ENCODE measurements at regions not wholly inside any gene's neighbourhood (a gene's known extent, or its start where the extent isn't known, plus 50 kb on each side); places are given as distances from the start of the nearest gene placed in this dataset.
"Not testable (repeated sequence)": the region's sequence is repeated elsewhere in the genome, so short reads cannot be mapped to it uniquely, and the experiment has no call there.

GRCh38 chr6:84581494-84582259 is 182.7 kb downstream of the TBX18 start:
- no peak for DNase-seq (ENCODE audit: low spot score)

DNA sequence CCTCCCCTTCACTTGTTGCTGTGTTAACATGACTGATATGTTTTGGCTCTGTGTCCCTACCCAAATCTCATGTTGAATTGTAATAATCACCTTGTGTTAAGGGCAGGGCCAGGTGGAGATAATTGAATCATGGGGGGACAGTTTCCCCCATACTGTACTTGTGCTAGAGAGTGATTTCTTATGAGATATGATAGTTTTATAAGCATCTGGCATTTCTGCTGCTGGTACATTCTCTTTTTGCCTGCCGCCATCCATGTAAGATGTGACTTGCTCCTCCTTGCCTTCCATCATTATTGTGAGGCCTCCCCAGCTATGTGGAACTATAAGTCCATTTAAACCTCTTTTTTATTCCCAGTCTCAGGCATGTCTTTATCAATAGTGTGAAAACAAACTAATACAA is 185.0 kb downstream of the TBX18 start:
- no peak for DNase-seq (ENCODE audit: low spot score)

- DNase-seq (ENCODE audit: low spot score): no peak
Measured at GRCh38 chr6:84576029-84576428, 188.4 kb downstream of the TBX18 start.

- DNase-seq (ENCODE audit: low spot score): no peak
Measured at GRCh38 chr6:84575264-84575663, 189.1 kb downstream of the TBX18 start.

DNA sequence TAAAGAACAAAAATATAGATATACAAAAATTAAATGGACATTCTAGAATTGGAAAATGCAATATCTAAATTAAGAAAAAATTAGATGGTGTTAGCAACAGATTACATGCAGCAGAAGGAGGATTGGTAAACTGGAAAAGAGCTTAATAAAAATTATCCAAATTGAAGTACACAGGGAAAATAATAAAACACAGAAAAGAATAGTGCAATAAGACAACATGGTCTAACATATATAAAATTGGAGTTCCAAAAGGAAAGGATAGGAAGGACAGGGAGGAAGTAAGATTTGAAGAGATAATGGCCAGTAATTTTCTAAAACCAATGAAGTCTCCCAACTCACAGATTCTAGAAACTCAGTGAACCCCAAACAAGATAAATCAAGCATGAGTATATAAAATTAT is 194.5 kb downstream of the TBX18 start:
- no peak for DNase-seq (ENCODE audit: low spot score)

DNA sequence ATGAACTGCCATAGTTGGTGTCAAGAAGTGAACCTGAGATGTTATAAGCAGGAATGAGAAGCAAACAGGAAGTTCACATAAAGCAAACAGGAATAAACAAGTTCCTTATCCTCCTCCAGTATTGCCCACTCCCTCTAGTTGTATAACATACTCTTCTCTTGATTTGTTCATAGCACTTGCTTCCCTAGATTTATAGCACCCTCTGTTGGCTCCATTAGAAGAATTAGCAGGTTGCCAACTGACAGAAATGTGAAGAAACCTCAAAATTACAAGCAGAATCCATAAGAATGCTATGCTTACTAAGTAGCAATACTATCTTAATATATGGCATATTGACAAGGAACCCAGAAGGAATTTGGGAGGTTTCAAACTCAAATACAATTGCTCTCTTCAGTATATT is 195.4 kb downstream of the TBX18 start:
- no peak for DNase-seq (ENCODE audit: low spot score)

DNA sequence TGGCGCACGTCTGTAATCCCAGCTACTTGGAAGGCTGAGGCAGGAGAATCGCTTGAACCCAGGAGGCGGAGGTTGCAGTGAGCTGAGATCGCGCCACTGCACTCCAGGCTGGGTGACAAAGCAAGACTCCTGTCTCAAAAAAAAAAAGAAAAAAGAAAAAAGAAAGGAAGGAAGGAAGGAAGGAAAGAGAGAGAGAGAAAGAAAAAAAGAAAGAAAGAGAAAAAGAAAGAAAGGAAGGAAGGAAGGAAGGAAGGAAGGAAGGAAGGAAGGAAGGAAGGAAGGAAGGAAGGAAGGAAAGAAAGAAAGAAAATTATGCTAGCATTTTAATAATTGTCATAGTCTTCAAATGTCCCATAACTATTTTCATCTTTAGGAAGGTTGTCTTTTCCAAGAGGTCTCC is 198.7 kb downstream of the TBX18 start:
- DNase-seq (ENCODE audit: low spot score): not testable (repeated sequence)

DNA sequence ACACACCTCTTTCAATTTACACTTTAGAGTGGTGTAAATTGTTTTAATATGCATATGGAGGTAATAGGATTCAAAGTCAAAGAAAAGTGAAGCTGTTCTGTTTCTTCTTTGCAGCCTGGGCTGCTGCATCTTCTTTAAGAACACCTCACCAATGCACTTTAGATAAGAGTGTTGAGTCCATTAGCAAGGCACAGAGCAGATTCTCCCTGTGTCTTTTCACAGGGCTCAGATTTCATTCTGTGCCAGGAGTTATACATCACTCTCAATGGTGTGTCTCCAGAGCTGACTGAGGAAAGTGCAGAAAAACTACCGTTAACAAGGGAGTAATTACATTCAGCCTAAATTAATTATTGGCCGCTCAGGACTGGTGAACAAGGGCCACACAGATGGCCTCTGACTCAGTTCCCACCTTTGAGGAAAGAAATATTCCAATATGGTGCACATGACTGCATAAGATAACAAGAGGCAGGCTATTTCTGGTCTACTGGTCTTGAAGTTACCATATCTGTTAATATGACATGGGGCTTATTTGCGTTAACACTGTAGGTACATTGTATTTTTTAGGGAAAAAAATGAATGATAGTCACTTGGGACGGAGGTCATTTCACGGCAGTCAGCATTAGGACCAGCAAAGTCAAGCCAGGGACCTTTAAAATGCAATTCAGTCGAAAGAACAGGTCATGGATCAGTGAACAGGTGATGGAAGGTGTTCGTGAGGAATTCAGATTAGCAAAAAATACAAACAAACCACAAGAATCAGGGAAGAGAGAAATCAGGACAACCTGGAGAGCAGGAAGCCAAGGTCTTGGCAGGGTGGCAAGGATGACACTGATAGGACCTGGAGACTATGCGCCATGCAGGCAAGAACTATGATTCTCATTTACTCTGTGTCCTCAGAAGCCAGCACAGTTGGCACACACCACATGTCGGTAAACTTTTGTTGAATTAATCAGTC is 203.7 kb downstream of the TBX18 start:
- DNase-seq (ENCODE audit: low spot score): no peak

GRCh38 chr6:84556541-84557335 is 207.7 kb downstream of the TBX18 start:
- DNase-seq (ENCODE audit: low spot score): no peak

DNA sequence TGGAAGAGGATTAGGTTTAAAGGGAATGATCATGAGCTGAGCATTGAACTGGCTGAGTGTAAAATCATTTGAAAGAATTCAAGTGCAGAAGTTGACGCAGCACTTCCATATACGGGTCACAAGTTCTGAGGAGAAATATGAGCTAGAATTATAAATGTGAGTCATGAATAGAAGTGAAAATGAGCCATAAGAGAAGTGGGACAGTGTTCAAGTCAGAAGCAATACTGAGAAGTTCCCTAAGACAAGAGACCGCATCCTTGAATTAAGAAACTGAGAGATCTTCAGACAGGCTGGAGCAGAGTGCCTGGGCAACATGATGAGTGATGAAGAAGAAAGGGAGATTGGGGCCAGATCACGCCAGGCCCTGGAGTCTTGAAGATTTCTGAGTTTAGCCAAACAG is 209.7 kb downstream of the TBX18 start:
- no peak for DNase-seq (ENCODE audit: low spot score)

DNA sequence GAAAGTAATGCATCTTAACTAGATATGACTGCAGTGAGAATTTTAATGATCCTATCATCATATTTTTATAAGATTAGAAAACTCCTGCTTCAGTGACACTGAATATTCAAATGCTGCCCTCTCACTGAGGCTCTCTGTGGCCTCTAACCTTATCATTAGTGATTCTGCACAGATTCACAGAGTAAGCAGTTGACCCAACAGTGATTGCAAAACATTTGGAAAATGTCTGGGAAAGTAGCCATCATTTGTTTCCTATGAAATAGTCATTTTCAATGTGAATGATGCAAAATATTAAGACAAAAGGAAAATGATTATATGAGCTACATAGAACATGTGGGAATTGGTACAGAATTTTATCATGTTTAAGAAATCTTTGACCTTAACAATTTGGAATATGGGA is 210.3 kb downstream of the TBX18 start:
- DNase-seq (ENCODE audit: low spot score): no peak

GRCh38 chr6:84553527-84553926 is 210.9 kb downstream of the TBX18 start:
- DNase-seq (ENCODE audit: low spot score): no peak

DNA sequence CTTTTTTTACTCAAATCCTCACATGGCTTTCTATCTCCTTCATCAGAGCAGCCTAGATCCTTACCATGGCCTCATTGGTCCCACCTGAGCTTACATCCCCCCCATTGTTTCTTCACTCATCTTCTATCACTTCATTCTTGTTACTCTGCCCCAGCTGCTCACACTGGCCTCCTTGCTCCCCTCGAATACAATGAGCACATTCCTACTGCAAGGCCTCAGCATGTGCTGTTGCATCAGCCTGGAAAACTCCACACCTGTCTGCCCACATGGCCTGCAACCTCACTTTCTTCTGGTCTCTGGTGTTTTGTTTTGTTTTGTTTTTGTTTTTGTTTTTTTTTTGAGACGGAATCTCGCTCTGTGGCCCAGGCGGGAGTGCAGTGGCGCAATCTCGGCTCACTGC is 212.6 kb downstream of the TBX18 start:
- DNase-seq (ENCODE audit: low spot score): no peak

DNA sequence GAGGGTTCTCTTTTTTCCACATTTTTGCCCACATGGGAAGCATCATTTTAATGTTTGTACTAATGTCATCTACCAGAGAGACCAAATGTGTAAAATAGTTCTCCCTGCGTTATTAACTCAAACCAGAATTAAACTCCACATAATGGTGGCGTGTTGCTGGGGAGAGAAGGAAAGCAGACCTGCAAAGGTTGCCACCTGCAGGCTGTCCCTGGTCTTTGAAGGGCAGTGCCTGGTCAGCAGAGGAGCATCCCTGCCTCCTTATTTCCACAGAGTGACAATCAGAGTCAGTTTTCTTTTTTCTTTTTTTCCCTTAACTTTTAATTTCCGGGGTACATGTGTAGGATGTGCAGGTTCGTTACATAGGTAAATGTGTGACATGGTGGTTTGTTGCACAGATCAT is 214.5 kb downstream of the TBX18 start:
- DNase-seq (ENCODE audit: low spot score): no peak

DNA sequence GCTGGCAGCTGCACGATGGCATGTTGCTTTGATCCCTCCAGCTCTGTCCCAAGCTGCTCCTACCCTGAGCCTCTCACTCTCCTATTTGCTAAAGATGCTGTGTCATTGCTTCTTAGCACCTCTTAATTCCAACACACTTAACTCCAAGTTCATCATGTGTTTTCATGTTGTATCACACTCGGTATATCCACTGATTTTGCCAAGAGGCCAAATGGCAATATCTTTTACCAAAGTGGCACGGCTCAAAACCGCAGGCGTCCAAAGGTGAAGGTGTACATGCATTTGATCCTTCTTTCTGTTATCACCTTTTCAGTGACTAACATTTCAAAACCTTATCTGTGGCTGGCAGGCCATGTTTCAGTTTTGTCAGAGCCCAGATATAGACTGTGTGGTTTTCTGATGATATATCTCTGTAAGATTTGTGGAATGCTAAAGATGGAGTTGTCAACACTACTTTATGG is 217.0 kb downstream of the TBX18 start:
- peak; percentile 17 for DNase-seq (ENCODE audit: low spot score)

GRCh38 chr6:84546427-84546914 is 217.9 kb downstream of the TBX18 start:
- DNase-seq (ENCODE audit: low spot score): no peak

DNA sequence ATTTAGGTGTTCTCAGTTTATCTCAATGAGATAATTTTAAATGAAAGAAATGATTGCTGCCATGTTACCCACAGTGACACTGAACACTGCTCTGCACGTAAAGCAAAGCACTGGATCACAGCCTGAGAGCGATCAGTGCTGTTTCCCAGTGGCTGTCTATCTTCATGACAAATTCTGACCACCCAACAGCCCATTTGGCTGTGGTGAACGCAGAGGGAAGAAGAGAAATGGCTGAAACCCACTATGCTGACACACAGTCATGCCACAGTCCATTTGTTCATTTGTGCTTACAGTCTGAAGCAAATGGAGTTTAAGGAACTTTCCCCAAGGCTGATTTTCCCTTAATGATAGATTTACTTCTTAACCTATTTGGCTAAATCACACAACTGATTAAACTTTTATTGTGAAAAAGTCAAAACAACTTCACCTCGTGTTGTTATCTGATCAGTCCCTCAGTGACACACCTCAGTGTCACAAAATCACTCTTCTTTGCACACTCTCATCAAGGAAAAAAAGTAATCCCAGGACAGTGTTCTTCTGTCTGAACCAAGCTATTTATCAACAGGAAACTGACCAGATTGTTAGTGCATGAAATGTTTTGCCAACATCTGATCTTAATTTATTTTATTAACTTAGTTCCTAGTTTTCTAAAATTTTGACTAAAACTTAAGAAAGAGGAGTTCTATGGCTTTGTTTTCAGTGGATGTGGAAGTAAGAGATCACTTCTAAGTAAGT is 225.1 kb downstream of the TBX18 start:
- DNase-seq (ENCODE audit: low spot score): no peak

DNA sequence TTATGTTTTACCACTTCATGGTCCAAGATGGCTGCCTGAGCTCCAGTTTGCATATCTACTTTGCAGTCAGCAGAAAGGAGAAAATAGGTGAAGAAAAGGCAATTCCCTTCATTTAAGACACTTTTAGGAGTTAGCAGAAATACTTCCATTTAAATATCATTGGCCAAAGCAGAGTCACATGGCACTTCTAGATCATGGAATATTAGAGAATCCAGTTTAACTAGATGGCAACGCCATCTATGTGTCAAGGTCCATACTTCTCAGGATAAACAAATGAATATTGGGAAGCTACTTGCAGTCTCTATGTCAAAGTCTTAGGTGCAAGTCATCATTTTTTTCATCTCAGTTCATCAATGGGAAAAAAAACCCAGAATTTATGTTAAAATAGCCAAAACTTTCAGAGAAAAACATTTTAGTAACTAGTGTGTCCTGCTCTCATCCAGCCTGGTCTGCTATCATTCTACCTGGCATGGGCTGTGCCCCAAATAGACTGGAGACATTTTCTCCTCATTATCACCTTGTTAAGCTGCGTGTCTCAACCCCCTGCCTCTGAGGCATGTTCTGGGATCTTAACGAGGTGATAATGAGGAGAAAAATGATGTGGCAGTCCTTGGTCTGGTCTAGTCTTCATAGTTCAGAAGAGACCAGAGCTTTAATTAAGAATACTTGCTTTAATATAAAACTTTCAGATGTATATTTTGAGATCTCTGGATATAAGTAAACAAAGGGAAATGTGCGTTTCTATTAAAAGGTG is 227.3 kb downstream of the TBX18 start:
- DNase-seq (ENCODE audit: low spot score): no peak

GRCh38 chr6:84528201-84528600 is 236.2 kb downstream of the TBX18 start:
- no peak for DNase-seq (ENCODE audit: low spot score)

DNA sequence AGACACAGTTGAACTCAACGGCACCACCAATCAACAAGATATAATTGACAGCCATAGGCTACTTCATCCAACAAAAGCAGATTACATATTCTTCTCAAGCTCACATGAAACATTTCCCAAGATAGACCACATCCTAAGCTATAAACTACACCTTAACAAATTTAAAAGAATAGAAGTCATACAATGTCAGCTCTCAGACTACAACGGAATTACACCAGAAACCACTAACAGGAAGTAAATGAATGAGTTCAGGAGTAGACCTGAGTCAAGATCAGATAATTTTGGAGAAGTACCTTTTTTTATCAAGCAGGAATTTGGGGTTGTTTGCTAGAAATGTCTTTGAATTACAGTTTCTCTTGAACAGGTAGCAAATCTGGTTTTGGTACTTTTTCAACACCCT is 237.8 kb downstream of the TBX18 start:
- no peak for DNase-seq (ENCODE audit: low spot score)

DNA sequence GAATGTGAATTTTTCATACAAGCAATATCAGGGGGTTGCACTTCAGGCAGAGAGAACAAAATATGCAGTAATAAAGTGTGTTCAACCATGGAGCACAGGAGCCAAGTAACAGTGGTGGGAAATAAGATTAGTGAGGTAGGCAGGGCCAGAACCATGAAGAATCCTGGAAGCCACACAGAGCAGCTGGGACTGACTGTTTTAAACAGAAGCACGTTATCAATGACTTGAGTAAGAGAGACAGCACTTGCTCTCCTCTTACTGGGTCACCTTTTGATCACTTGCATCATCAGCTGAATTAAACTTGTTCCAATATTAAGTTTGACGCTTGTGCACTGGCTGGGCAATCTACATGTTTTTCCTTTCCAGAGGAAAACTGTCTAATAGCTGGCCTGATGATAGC is 238.5 kb downstream of the TBX18 start:
- no peak for DNase-seq (ENCODE audit: low spot score)
